Lower leg skin (tissue), 4 donors: ENCODE measurements at regions not wholly inside any gene's neighbourhood (a gene's known extent, or its start where the extent isn't known, plus 50 kb on each side); places are given as distances from the start of the nearest gene placed in this dataset.

Experiments
- DNase-seq, 2 donors: peaks; one replicate each; pipeline ENCODE4 v3.0.0-alpha.2; 2019; ENCODE audit warnings: low spot score in 2 of 2
- H3K4me3 ChIP-seq: fragments of 200-600 bp; sonication (generic); 2 replicates; pipeline ENCODE4 v1.5.1; 2017; ENCODE audit warnings: mild to moderate bottlenecking, low read depth; ENCODE audit not compliant: poor library complexity, severe bottlenecking
- POLR2A ChIP-seq, 2 donors: fragments of 450-650 bp; IDR thresholded peaks; one replicate each; pipeline ENCODE4 v1.6.1; 2016 to 2017; ENCODE audit warnings: antibody characterized with exemption in 2 of 2, mild to moderate bottlenecking in 1 of 2, moderate library complexity in 1 of 2
- WGBS, 2 donors: methylation state at CpG; one replicate each; pipeline ENCODE4 v1.1.5; 2018; 5-methylcytosine and 5-hydroxymethylcytosine counted together
- intact Hi-C: fragments of 100-400 bp; cut with DNase I; formaldehyde crosslinking; loops from one replicate; pipeline ENCODE4 v1.15.0; 2023; ENCODE audit warnings: low total_unique reads
- TF ChIP-seq, protein P1 (sequence below), 3 donors: fragments of 450-650 bp; IDR thresholded peaks; one replicate each; pipeline ENCODE4 v1.5.1; 2016; ENCODE audit warnings: antibody characterized with exemption in 3 of 3, mild to moderate bottlenecking in 3 of 3, moderate library complexity in 2 of 3

DNA sequence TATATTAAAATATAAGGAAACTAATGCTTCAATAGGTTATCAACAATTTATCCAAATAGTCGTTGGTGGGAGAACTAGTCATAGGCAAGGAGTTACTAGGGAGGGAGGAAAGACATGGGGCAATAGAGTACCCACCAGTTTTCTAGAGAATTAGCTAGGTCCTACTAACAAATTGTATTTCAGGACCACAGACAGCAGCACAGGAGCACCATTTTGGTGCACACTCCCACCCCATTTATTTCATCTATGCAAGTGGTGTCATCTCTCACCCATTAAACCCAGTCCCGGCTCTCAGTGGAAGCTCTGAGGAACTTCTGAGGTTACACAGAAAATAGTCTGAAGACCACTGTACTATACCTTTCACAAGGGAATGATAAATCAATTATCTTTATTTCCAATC is 89.0 kb upstream of the BCAR3 start:
- DNase-seq, result no peak
- TF ChIP-seq, protein P1, sequence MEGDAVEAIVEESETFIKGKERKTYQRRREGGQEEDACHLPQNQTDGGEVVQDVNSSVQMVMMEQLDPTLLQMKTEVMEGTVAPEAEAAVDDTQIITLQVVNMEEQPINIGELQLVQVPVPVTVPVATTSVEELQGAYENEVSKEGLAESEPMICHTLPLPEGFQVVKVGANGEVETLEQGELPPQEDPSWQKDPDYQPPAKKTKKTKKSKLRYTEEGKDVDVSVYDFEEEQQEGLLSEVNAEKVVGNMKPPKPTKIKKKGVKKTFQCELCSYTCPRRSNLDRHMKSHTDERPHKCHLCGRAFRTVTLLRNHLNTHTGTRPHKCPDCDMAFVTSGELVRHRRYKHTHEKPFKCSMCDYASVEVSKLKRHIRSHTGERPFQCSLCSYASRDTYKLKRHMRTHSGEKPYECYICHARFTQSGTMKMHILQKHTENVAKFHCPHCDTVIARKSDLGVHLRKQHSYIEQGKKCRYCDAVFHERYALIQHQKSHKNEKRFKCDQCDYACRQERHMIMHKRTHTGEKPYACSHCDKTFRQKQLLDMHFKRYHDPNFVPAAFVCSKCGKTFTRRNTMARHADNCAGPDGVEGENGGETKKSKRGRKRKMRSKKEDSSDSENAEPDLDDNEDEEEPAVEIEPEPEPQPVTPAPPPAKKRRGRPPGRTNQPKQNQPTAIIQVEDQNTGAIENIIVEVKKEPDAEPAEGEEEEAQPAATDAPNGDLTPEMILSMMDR (IDR thresholded peaks at IDR 0.05), result no peak
- TF ChIP-seq POLR2A (IDR thresholded peaks at IDR 0.05), result no peak
- no peak overlapping the region for H3K4me3 ChIP-seq
- intact Hi-C loops, result no loop called here
- WGBS, 2 donors, result 90 to 97% methylated on average over 2 of the region's 2 CpGs

DNA sequence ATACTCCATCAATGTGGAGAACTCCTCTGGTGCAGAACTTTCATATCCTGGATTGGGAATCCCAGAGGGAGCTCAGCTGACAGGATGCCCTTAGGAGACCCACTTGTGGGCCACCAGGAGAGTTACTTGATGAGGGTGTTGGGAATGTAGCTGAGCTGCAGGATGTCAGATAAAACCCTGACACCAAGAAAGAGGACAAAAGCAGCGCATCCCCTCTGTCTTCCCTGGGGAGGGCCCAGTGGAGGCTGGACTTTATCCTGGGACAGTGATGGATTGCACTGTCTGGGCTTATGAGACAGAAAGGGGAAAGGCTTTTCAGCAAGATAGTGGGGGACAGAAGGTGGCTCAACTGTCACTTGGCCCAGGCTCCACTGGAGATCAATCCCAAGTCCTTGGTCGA is 88.1 kb upstream of the BCAR3 start:
- intact Hi-C loops, result no loop called here
- DNase-seq, result no peak
- 92 to 95% methylated on average over 2 of the region's 2 CpGs for WGBS, 2 donors

DNA sequence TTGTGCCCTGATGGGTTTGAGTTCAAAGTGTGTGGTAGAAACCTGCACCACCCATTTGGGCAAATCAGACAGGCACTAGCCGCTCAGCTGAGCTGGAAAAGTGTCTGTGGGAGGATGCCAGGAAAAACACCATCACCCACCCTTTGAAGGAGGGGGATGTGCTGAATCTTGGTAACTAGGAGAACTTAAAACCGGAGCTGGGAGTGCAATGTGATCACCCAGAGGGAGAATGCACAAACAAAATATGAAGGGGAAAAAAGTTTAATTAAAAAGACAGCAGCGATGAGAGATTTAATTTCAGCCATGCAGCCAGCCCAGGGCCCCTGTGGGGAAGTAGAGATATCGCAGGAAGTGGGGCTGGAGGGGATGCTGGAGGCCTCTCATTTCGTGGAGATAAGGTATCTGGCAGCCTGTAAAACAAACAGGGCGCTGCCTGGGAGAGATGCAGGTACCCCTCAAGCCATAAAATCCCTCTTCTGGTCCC is 86.8 kb upstream of the BCAR3 start:
- intact Hi-C loops, result no loop called here
- 43% methylated on average over 6 of the region's 6 CpGs for WGBS, 2 donors
- TF ChIP-seq, protein P1 (IDR thresholded peaks at IDR 0.05), result no peak
- no peak for TF ChIP-seq POLR2A (IDR thresholded peaks at IDR 0.05)
- H3K4me3 ChIP-seq, result no peak overlapping the region
- no peak for DNase-seq

More for the DNA sequence above, 88.1 kb upstream of the BCAR3 start:
- TF ChIP-seq, protein P1 (IDR thresholded peaks at IDR 0.05), result no peak
- TF ChIP-seq POLR2A (IDR thresholded peaks at IDR 0.05), result no peak
- no peak overlapping the region for H3K4me3 ChIP-seq

GRCh38 chr1:93766451-93766850 is 84.8 kb upstream of the BCAR3 start:
- H3K4me3 ChIP-seq, result no peak overlapping the region
- TF ChIP-seq, protein P1 (IDR thresholded peaks at IDR 0.05), result no peak
- TF ChIP-seq POLR2A (IDR thresholded peaks at IDR 0.05), result no peak
- WGBS, 2 donors, result 77 to 92% methylated on average over 7 of the region's 7 CpGs
- intact Hi-C loops, result no loop called here
- no peak for DNase-seq

GRCh38 chr1:93765099-93765498 is 83.5 kb upstream of the BCAR3 start:
- no peak overlapping the region for H3K4me3 ChIP-seq
- TF ChIP-seq, protein P1 (IDR thresholded peaks at IDR 0.05), result no peak
- TF ChIP-seq POLR2A (IDR thresholded peaks at IDR 0.05), result no peak
- DNase-seq, result no peak
- intact Hi-C loops, result no loop called here

GRCh38 chr1:93764366-93764750 is 82.7 kb upstream of the BCAR3 start:
- intact Hi-C loops, result no loop called here
- WGBS, 2 donors, result 94 to 100% methylated on average over 5 of the region's 5 CpGs
- no peak for DNase-seq
- H3K4me3 ChIP-seq, result no peak overlapping the region
- TF ChIP-seq, protein P1 (IDR thresholded peaks at IDR 0.05), result no peak
- TF ChIP-seq POLR2A (IDR thresholded peaks at IDR 0.05), result no peak
